ENCODE measurements at regions not wholly inside any gene's neighbourhood (a gene's known extent, or its start where the extent isn't known, plus 50 kb on each side); places are given as distances from the start of the nearest gene placed in this dataset.

DNA sequence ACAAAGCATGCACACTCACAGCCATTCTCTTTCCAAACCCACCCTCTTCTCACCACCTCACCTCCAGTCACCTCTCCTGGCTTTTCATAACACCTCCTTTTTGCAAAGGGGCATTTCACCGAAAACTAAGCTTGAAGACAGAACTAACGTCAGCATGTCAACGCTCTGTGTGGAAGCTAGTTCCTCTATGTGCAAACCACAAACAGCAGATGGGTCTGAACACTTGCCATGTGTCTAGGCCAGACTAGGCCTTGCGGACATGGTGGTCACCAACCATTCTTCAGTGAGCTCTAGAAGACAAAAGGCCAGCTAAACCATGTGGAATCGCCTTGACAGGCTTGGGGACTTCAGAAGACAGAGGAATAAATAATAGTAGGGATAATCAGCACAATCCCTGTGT is 148.5 kb downstream of the TXNL1 start:
- TF ChIP-seq, protein P1, sequence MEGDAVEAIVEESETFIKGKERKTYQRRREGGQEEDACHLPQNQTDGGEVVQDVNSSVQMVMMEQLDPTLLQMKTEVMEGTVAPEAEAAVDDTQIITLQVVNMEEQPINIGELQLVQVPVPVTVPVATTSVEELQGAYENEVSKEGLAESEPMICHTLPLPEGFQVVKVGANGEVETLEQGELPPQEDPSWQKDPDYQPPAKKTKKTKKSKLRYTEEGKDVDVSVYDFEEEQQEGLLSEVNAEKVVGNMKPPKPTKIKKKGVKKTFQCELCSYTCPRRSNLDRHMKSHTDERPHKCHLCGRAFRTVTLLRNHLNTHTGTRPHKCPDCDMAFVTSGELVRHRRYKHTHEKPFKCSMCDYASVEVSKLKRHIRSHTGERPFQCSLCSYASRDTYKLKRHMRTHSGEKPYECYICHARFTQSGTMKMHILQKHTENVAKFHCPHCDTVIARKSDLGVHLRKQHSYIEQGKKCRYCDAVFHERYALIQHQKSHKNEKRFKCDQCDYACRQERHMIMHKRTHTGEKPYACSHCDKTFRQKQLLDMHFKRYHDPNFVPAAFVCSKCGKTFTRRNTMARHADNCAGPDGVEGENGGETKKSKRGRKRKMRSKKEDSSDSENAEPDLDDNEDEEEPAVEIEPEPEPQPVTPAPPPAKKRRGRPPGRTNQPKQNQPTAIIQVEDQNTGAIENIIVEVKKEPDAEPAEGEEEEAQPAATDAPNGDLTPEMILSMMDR (IDR thresholded peaks at IDR 0.05; ENCODE audit: low read depth, low read length, poor library complexity, severe bottlenecking), result no peak
- no peak for TF ChIP-seq EZH2phosphoT487 (IDR thresholded peaks at IDR 0.05; ENCODE audit: borderline replicate concordance, low read length)
